SK-N-SH treated with all-trans-retinoic acid at 6 μM for 48 hours (cell line): ENCODE measurements at regions not wholly inside any gene's neighbourhood (a gene's known extent, or its start where the extent isn't known, plus 50 kb on each side); places are given as distances from the start of the nearest gene placed in this dataset.

Experiments
- ATAC-seq: fragments of 200-7000 bp; cut with Tn5 transposase; 3 replicates; pipeline ENCODE4 v1.9.1; 2020; ENCODE audit warnings: mild to moderate bottlenecking, moderate library complexity
- ARNTL ChIP-seq: fragments of 450-650 bp; formaldehyde crosslinking; IDR thresholded peaks from 2 replicates; pipeline ENCODE4 v1.5.0; 2020; ENCODE audit warnings: low read depth, mild to moderate bottlenecking, moderate library complexity, borderline replicate concordance
- BACH2 ChIP-seq: fragments of 250-450 bp; sonication (Bioruptor Pico); IDR thresholded peaks from 2 replicates; pipeline ENCODE4 v1.9.0; 2021; ENCODE audit warnings: mild to moderate bottlenecking, borderline replicate concordance
- CSDC2 ChIP-seq: fragments of 250-450 bp; sonication (Bioruptor Pico); IDR thresholded peaks from 2 replicates; pipeline ENCODE4 v1.5.0; 2020; ENCODE audit warnings: mild to moderate bottlenecking, moderate library complexity
- ESRRG ChIP-seq: fragments of 250-450 bp; sonication (Bioruptor Pico); IDR thresholded peaks from 2 replicates; pipeline ENCODE4 v1.6.1; 2021; ENCODE audit warnings: mild to moderate bottlenecking
- GLIS3 ChIP-seq: fragments of 250-450 bp; sonication (Bioruptor Pico); IDR thresholded peaks from 2 replicates; pipeline ENCODE4 v1.5.0; 2020; ENCODE audit warnings: mild to moderate bottlenecking, moderate library complexity
- ISL1 ChIP-seq: fragments of 250-450 bp; sonication (Bioruptor Pico); IDR thresholded peaks from 2 replicates; pipeline ENCODE4 v2.1.2; 2022; ENCODE audit warnings: mild to moderate bottlenecking, moderate library complexity
- OSR1 ChIP-seq: fragments of 250-450 bp; sonication (Bioruptor Pico); IDR thresholded peaks from 2 replicates; pipeline ENCODE4 v1.8.0; 2022; ENCODE audit warnings: moderate library complexity, mild to moderate bottlenecking, inconsistent platforms
- RARB ChIP-seq: fragments of 250-450 bp; sonication (Bioruptor Pico); IDR thresholded peaks from 2 replicates; pipeline ENCODE4 v1.8.0; 2021; ENCODE audit warnings: mild to moderate bottlenecking, moderate library complexity
- SNAI2 ChIP-seq: fragments of 250-450 bp; sonication (Bioruptor Pico); IDR thresholded peaks from 2 replicates; pipeline ENCODE4 v1.5.0; 2020; ENCODE audit warnings: mild to moderate bottlenecking, moderate library complexity
- TCF4 ChIP-seq: fragments of 250-450 bp; sonication (Bioruptor Pico); IDR thresholded peaks from 2 replicates; pipeline ENCODE4 v1.8.0; 2021; ENCODE audit warnings: mild to moderate bottlenecking, moderate library complexity, borderline replicate concordance
- TOX ChIP-seq: fragments of 250-450 bp; sonication (Bioruptor Pico); IDR thresholded peaks from 2 replicates; pipeline ENCODE4 v1.8.0; 2021; ENCODE audit warnings: mild to moderate bottlenecking, moderate library complexity, borderline replicate concordance
- ZC3H10 ChIP-seq: fragments of 250-450 bp; sonication (Bioruptor Pico); IDR thresholded peaks from 2 replicates; pipeline ENCODE4 v1.5.1; 2021; ENCODE audit warnings: mild to moderate bottlenecking, moderate library complexity
- ZFP3 ChIP-seq: fragments of 250-450 bp; sonication (Bioruptor Pico); IDR thresholded peaks from 2 replicates; pipeline ENCODE4 v1.5.0; 2020; ENCODE audit warnings: mild to moderate bottlenecking, moderate library complexity
- ZFP30 ChIP-seq: fragments of 450-650 bp; formaldehyde crosslinking; IDR thresholded peaks from 2 replicates; pipeline ENCODE4 v1.5.0; 2022; ENCODE audit warnings: mild to moderate bottlenecking, moderate library complexity
- ZNF565 ChIP-seq: fragments of 450-650 bp; formaldehyde crosslinking; conservative IDR thresholded peaks from 2 replicates; pipeline ENCODE4 v1.5.0; 2020; ENCODE audit warnings: low read depth, mild to moderate bottlenecking, moderate library complexity
- ZNF70 ChIP-seq: fragments of 450-650 bp; formaldehyde crosslinking; IDR thresholded peaks from 2 replicates; pipeline ENCODE4 v1.5.0; 2020; ENCODE audit warnings: mild to moderate bottlenecking, moderate library complexity
- ZNF8 ChIP-seq: fragments of 450-650 bp; formaldehyde crosslinking; IDR thresholded peaks from 2 replicates; pipeline ENCODE4 v1.5.0; 2020; ENCODE audit warnings: mild to moderate bottlenecking, moderate library complexity
- TF ChIP-seq, protein P1 (sequence below): fragments of 250-450 bp; sonication (Bioruptor Pico); IDR thresholded peaks from 2 replicates; pipeline ENCODE4 v1.5.1; 2020; ENCODE audit warnings: low read depth, mild to moderate bottlenecking, moderate library complexity
- TF ChIP-seq, protein P2 (sequence below): fragments of 250-450 bp; sonication (Bioruptor Pico); IDR thresholded peaks from 2 replicates; pipeline ENCODE4 v1.5.0; 2020; ENCODE audit warnings: mild to moderate bottlenecking, moderate library complexity
- TF ChIP-seq, protein P3 (sequence below): fragments of 250-450 bp; sonication (Bioruptor Pico); IDR thresholded peaks from 2 replicates; pipeline ENCODE4 v1.8.0; 2021; ENCODE audit warnings: low read depth, mild to moderate bottlenecking, moderate library complexity, borderline replicate concordance
- TF ChIP-seq, protein P4 (sequence below): fragments of 250-450 bp; sonication (Bioruptor Pico); IDR thresholded peaks from 2 replicates; pipeline ENCODE4 v1.5.1; 2021; ENCODE audit warnings: mild to moderate bottlenecking, moderate library complexity
- TF ChIP-seq, protein P5 (sequence below): fragments of 250-450 bp; sonication (Bioruptor Pico); IDR thresholded peaks from 2 replicates; pipeline ENCODE4 v1.8.0; 2020; ENCODE audit warnings: mild to moderate bottlenecking, moderate library complexity, borderline replicate concordance

DNA sequence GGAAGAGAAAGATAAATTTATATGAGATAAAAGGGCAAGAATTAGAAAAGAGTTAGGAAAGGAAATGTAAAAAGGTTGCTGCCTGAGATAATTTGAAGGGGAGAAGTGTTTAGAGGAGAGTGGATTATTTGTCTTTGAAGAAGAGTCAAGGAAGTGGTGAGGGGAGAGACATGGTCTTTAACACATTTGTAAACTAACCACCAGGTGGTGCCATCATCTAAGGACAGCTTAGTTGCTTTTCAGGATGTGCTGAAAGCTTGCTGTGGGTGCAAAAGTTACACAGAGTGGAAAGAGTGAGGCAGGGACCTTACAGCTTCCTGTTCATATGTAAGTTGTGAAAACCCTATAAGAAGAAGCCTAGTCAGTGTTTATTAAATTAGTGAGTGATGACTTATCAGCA lies 114.1 kb upstream of the DNAJC19 start:
- no peak for ATAC-seq
- TF ChIP-seq TOX (CRISPR knock-in tag) (no peak), RARB (CRISPR knock-in tag) (no peak), GLIS3 (CRISPR knock-in tag) (no peak), CSDC2 (no peak), ZNF8 (CRISPR knock-in tag) (no peak)
- TF ChIP-seq, protein P1, sequence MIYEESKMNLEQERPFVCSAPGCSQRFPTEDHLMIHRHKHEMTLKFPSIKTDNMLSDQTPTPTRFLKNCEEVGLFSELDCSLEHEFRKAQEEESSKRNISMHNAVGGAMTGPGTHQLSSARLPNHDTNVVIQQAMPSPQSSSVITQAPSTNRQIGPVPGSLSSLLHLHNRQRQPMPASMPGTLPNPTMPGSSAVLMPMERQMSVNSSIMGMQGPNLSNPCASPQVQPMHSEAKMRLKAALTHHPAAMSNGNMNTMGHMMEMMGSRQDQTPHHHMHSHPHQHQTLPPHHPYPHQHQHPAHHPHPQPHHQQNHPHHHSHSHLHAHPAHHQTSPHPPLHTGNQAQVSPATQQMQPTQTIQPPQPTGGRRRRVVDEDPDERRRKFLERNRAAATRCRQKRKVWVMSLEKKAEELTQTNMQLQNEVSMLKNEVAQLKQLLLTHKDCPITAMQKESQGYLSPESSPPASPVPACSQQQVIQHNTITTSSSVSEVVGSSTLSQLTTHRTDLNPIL (CRISPR knock-in tag): no peak
- TF ChIP-seq, protein P2, sequence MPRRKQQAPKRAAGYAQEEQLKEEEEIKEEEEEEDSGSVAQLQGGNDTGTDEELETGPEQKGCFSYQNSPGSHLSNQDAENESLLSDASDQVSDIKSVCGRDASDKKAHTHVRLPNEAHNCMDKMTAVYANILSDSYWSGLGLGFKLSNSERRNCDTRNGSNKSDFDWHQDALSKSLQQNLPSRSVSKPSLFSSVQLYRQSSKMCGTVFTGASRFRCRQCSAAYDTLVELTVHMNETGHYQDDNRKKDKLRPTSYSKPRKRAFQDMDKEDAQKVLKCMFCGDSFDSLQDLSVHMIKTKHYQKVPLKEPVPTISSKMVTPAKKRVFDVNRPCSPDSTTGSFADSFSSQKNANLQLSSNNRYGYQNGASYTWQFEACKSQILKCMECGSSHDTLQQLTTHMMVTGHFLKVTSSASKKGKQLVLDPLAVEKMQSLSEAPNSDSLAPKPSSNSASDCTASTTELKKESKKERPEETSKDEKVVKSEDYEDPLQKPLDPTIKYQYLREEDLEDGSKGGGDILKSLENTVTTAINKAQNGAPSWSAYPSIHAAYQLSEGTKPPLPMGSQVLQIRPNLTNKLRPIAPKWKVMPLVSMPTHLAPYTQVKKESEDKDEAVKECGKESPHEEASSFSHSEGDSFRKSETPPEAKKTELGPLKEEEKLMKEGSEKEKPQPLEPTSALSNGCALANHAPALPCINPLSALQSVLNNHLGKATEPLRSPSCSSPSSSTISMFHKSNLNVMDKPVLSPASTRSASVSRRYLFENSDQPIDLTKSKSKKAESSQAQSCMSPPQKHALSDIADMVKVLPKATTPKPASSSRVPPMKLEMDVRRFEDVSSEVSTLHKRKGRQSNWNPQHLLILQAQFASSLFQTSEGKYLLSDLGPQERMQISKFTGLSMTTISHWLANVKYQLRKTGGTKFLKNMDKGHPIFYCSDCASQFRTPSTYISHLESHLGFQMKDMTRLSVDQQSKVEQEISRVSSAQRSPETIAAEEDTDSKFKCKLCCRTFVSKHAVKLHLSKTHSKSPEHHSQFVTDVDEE (CRISPR knock-in tag): no peak

DNA sequence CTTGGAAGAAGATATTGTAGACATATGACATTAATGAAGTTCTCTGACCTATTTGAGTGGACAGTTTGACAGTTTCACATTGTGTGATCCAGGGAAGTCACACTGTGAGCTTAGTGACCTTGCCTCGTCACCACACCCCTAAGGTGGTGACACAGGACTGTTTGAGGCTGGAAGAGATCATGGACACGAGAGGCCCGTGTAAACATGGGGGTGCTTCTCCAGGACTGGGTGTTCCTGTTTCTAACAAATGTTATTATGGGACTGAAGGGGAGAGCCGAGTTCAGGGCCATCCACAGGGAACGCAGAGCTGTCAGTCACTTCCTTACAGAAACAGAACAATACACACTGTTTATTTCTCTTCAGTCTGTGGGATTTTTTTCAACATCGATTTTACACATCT lies 96.5 kb upstream of the DNAJC19 start:
- TF ChIP-seq, protein P3, sequence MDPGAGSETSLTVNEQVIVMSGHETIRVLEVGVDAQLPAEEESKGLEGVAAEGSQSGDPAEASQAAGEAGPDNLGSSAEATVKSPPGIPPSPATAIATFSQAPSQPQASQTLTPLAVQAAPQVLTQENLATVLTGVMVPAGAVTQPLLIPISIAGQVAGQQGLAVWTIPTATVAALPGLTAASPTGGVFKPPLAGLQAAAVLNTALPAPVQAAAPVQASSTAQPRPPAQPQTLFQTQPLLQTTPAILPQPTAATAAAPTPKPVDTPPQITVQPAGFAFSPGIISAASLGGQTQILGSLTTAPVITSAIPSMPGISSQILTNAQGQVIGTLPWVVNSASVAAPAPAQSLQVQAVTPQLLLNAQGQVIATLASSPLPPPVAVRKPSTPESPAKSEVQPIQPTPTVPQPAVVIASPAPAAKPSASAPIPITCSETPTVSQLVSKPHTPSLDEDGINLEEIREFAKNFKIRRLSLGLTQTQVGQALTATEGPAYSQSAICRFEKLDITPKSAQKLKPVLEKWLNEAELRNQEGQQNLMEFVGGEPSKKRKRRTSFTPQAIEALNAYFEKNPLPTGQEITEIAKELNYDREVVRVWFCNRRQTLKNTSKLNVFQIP: no peak
- TF ChIP-seq ISL1 (CRISPR knock-in tag) (no peak), SNAI2 (no peak), ZNF70 (CRISPR knock-in tag) (no peak), TCF4 (CRISPR knock-in tag) (no peak), RARB (CRISPR knock-in tag) (no peak), OSR1 (CRISPR knock-in tag) (no peak), ARNTL (CRISPR knock-in tag) (no peak), ZNF8 (CRISPR knock-in tag) (no peak), GLIS3 (CRISPR knock-in tag) (no peak), TOX (CRISPR knock-in tag) (no peak), ESRRG (CRISPR knock-in tag) (no peak), ZC3H10 (CRISPR knock-in tag) (no peak), CSDC2 (no peak), ZFP3 (no peak)
- TF ChIP-seq, protein P4, sequence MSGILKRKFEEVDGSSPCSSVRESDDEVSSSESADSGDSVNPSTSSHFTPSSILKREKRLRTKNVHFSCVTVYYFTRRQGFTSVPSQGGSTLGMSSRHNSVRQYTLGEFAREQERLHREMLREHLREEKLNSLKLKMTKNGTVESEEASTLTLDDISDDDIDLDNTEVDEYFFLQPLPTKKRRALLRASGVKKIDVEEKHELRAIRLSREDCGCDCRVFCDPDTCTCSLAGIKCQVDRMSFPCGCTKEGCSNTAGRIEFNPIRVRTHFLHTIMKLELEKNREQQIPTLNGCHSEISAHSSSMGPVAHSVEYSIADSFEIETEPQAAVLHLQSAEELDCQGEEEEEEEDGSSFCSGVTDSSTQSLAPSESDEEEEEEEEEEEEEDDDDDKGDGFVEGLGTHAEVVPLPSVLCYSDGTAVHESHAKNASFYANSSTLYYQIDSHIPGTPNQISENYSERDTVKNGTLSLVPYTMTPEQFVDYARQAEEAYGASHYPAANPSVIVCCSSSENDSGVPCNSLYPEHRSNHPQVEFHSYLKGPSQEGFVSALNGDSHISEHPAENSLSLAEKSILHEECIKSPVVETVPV: no peak
- TF ChIP-seq, protein P5, sequence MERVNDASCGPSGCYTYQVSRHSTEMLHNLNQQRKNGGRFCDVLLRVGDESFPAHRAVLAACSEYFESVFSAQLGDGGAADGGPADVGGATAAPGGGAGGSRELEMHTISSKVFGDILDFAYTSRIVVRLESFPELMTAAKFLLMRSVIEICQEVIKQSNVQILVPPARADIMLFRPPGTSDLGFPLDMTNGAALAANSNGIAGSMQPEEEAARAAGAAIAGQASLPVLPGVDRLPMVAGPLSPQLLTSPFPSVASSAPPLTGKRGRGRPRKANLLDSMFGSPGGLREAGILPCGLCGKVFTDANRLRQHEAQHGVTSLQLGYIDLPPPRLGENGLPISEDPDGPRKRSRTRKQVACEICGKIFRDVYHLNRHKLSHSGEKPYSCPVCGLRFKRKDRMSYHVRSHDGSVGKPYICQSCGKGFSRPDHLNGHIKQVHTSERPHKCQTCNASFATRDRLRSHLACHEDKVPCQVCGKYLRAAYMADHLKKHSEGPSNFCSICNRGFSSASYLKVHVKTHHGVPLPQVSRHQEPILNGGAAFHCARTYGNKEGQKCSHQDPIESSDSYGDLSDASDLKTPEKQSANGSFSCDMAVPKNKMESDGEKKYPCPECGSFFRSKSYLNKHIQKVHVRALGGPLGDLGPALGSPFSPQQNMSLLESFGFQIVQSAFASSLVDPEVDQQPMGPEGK (CRISPR knock-in tag): no peak
- TF ChIP-seq, all 23 proteins: peak for 0
- ATAC-seq: no peak

DNA sequence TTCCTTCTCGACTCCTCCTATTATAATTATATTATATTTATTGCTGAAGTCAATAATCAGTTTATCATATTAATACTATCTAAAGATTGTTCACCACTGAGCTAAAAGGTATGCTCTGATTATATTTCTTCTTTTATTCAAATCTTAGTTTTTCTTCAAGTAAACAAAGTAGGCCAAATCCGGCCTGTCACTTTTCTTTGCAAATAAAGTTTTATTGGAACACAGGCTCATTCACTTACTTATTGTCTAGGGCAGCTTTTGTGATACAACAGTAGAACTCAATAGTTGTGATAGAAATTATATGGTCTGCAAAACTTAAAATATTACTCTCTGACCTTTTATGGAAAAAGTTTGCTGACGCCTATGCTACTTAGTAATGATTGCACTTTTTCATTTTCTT lies 92.4 kb upstream of the DNAJC19 start:
- no peak for TF ChIP-seq ZNF70 (CRISPR knock-in tag)
- TF ChIP-seq ZFP30 (CRISPR knock-in tag): no peak
- no peak for TF ChIP-seq ZNF565 (CRISPR knock-in tag)
- no peak for TF ChIP-seq ZC3H10 (CRISPR knock-in tag)
- TF ChIP-seq BACH2: no peak
- TF ChIP-seq, protein P2 (CRISPR knock-in tag): no peak
- TF ChIP-seq ZFP3: no peak
- no peak for TF ChIP-seq OSR1 (CRISPR knock-in tag)
- no peak for TF ChIP-seq ARNTL (CRISPR knock-in tag)
- no peak for TF ChIP-seq ISL1 (CRISPR knock-in tag)
- TF ChIP-seq, all 23 proteins: peak for 0
- no peak for ATAC-seq
